ENCODE measurements at regions not wholly inside any gene's neighbourhood (a gene's known extent, or its start where the extent isn't known, plus 50 kb on each side); places are given as distances from the start of the nearest gene placed in this dataset.

- Histone ChIP-seq H3K27me3 (replicated peaks in 1 of 4; ENCODE audit: control extremely low read depth in 1 of 4, control insufficient read depth in 3 of 4, insufficient read depth in 4 of 4, low read length in 3 of 4) (no peaks in the 10 kb centered on the region), H3K9me3 (ENCODE audit: control extremely low read depth in 1 of 3, control insufficient read depth in 2 of 3, insufficient read depth in 1 of 3, low read length in 2 of 3) (no peaks in the 10 kb centered on the region), H2AFZ (ENCODE audit: insufficient read depth, low read depth, low read length, poor library complexity, severe bottlenecking) (no peak overlapping the region), H3K4me3 (ENCODE audit: control extremely low read depth in 1 of 5, extremely low read depth in 1 of 5, insufficient read depth in 1 of 5, low read depth in 2 of 5, low read length in 4 of 5) (no peak overlapping the region), H3K27ac (ENCODE audit: low read length in 2 of 2) (no peak overlapping the region), H3K79me2 (ENCODE audit: control insufficient read depth, insufficient read depth, low read length) (no peaks in the 10 kb centered on the region), H3K4me1 (ENCODE audit: control insufficient read depth in 2 of 2, insufficient read depth in 2 of 2, low read length in 2 of 2) (no peaks in the 10 kb centered on the region), H3K36me3 (replicated peaks in 1 of 2; ENCODE audit: control extremely low read depth in 1 of 2, control insufficient read depth in 1 of 2, extremely low read depth in 1 of 2, insufficient read depth in 2 of 2, low read length in 1 of 2) (no peaks in the 10 kb centered on the region), H4K20me1 (ENCODE audit: control insufficient read depth, insufficient read depth, low read length, poor library complexity, severe bottlenecking) (no peaks in the 10 kb centered on the region), H3K9ac (ENCODE audit: low read length) (no peak overlapping the region), H3K4me2 (replicated peaks; ENCODE audit: low read depth, low read length, poor library complexity, severe bottlenecking) (no peak overlapping the region)
- Mint-ChIP-seq H3K4me3 (no peak overlapping the region), H3K9me3 (ENCODE audit: insufficient read depth) (peaks cover 4% of the 10 kb centered on the region), H3K4me1 (no peaks in the 10 kb centered on the region), H3K27me3 (no peaks in the 10 kb centered on the region), H3K27ac (no peak overlapping the region)
- WGBS (ENCODE audit: insufficient coverage) = no CpG with 5 or more reads among the region's 4 CpGs
- intact Hi-C loops (cut with micrococcal nuclease) = no loop called here
- DNase-seq (no peak), ATAC-seq (ENCODE audit: low read depth) (no peak)
- POLR2A ChIA-PET = no interaction called here
- CTCF ChIA-PET = no interaction called here
- no peak for TF ChIP-seq EZH2 (IDR thresholded peaks at IDR 0.05; ENCODE audit: borderline replicate concordance, insufficient read depth, low read depth, low read length, poor library complexity, severe bottlenecking)
Measured at GRCh38 chr20:7610681-7611080, 329.6 kb downstream of the HAO1 start.

GRCh38 chr20:7617797-7618196, 322.5 kb downstream of the HAO1 start:
- H3K9me3 ChIP-seq (ENCODE audit: control extremely low read depth in 1 of 3, control insufficient read depth in 2 of 3, insufficient read depth in 1 of 3, low read length in 2 of 3) = peaks cover 0 to 7% (median 0%) of the 10 kb centered on the region in 3 donors
- Mint-ChIP-seq H3K9me3 (ENCODE audit: insufficient read depth) (no peaks in the 10 kb centered on the region), H3K4me3 (no peak overlapping the region), H3K4me1 (no peaks in the 10 kb centered on the region), H3K27ac (no peak overlapping the region), H3K27me3 (no peaks in the 10 kb centered on the region)
- TF ChIP-seq EZH2 (IDR thresholded peaks at IDR 0.05; ENCODE audit: borderline replicate concordance, insufficient read depth, low read depth, low read length, poor library complexity, severe bottlenecking) (no peak), CTCF (IDR thresholded peaks at IDR 0.05) (no peak)
- no peaks in the 10 kb centered on the region for H3K36me3 ChIP-seq (replicated peaks in 1 of 2; ENCODE audit: control extremely low read depth in 1 of 2, control insufficient read depth in 1 of 2, extremely low read depth in 1 of 2, insufficient read depth in 2 of 2, low read length in 1 of 2)
- no peak overlapping the region for H2AFZ ChIP-seq (ENCODE audit: insufficient read depth, low read depth, low read length, poor library complexity, severe bottlenecking)
- no peak overlapping the region for H3K27ac ChIP-seq (ENCODE audit: low read length in 2 of 2)
- H3K79me2 ChIP-seq (ENCODE audit: control insufficient read depth, insufficient read depth, low read length) = no peaks in the 10 kb centered on the region
- H3K4me1 ChIP-seq (ENCODE audit: control insufficient read depth in 2 of 2, insufficient read depth in 2 of 2, low read length in 2 of 2) = no peaks in the 10 kb centered on the region
- intact Hi-C loops (cut with micrococcal nuclease) = no loop called here
- ChIA-PET CTCF (no interaction called here), POLR2A (no interaction called here)
- H3K9ac ChIP-seq (ENCODE audit: low read length) = no peak overlapping the region
- H3K4me2 ChIP-seq (replicated peaks; ENCODE audit: low read depth, low read length, poor library complexity, severe bottlenecking) = no peak overlapping the region
- WGBS (ENCODE audit: insufficient coverage) = no CpG with 5 or more reads among the region's 2 CpGs
- H3K27me3 ChIP-seq (replicated peaks in 1 of 4; ENCODE audit: control extremely low read depth in 1 of 4, control insufficient read depth in 3 of 4, insufficient read depth in 4 of 4, low read length in 3 of 4) = no peaks in the 10 kb centered on the region
- no peak for ATAC-seq (ENCODE audit: low read depth)
- no peak overlapping the region for H3K4me3 ChIP-seq (ENCODE audit: control extremely low read depth in 1 of 5, extremely low read depth in 1 of 5, insufficient read depth in 1 of 5, low read depth in 2 of 5, low read length in 4 of 5)
- H4K20me1 ChIP-seq (ENCODE audit: control insufficient read depth, insufficient read depth, low read length, poor library complexity, severe bottlenecking) = no peaks in the 10 kb centered on the region
- no peak for DNase-seq

Data from B cell (primary cell).